H9 (cell line): ENCODE measurements at regions not wholly inside any gene's neighbourhood (a gene's known extent, or its start where the extent isn't known, plus 50 kb on each side); places are given as distances from the start of the nearest gene placed in this dataset.

Experiments used
- DNase-seq: peaks from one replicate; pipeline ENCODE4 v3.0.0-alpha.2; 2017
- H2AFZ ChIP-seq: one replicate; pipeline ENCODE4 v1.6.1; 2013; ENCODE audit warnings: mild to moderate bottlenecking, low read length, control low read depth, moderate library complexity
- H2AK5ac ChIP-seq: 2 replicates; pipeline ENCODE4 v1.6.1; 2013; ENCODE audit warnings: low read length, control low read depth, mixed read lengths; ENCODE audit not compliant: insufficient read length
- H2BK120ac ChIP-seq: one replicate; pipeline ENCODE4 v1.6.1; 2013; ENCODE audit warnings: low read depth, mild to moderate bottlenecking, low read length, control low read depth, inconsistent platforms; ENCODE audit not compliant: poor library complexity, severe bottlenecking
- H2BK12ac ChIP-seq: 2 replicates; pipeline ENCODE4 v1.6.1; 2013; ENCODE audit warnings: low read length, control low read depth, mixed read lengths, low read depth; ENCODE audit not compliant: insufficient read length
- H2BK15ac ChIP-seq: 2 replicates; pipeline ENCODE4 v1.6.1; 2013; ENCODE audit warnings: low read depth, low read length, control low read depth
- H2BK20ac ChIP-seq: one replicate; pipeline ENCODE4 v1.6.1; 2013; ENCODE audit warnings: low read depth, mild to moderate bottlenecking, low read length, control low read depth, inconsistent platforms; ENCODE audit not compliant: poor library complexity, severe bottlenecking
- H2BK5ac ChIP-seq: 2 replicates; pipeline ENCODE4 v1.6.1; 2013; ENCODE audit warnings: low read length, control low read depth, mixed read lengths; ENCODE audit not compliant: insufficient read length
- H3K14ac ChIP-seq: 2 replicates; pipeline ENCODE4 v1.6.1; 2013; ENCODE audit warnings: low read length, control low read depth; ENCODE audit not compliant: insufficient read depth
- H3K18ac ChIP-seq: 2 replicates; pipeline ENCODE4 v1.6.1; 2013; ENCODE audit warnings: low read depth, mild to moderate bottlenecking, mixed read lengths, low read length, control low read depth; ENCODE audit not compliant: insufficient read length
- H3K23ac ChIP-seq: 2 replicates; pipeline ENCODE4 v1.6.1; 2013; ENCODE audit warnings: low read length, control low read depth, mixed read lengths, low read depth; ENCODE audit not compliant: insufficient read length
- H3K23me2 ChIP-seq: 2 replicates; pipeline ENCODE4 v1.6.1; 2013; ENCODE audit warnings: low read depth, mild to moderate bottlenecking, mixed read lengths, low read length, control low read depth; ENCODE audit not compliant: insufficient read length, poor library complexity, severe bottlenecking
- H3K27ac ChIP-seq: 2 replicates; pipeline ENCODE4 v1.5.1; 2013; ENCODE audit warnings: low read length, control low read depth, mixed read lengths, low read depth; ENCODE audit not compliant: insufficient read length
- H3K27me3 ChIP-seq: 2 replicates; pipeline ENCODE4 v1.6.1; 2013; ENCODE audit warnings: low read length, control low read depth, inconsistent platforms; ENCODE audit not compliant: insufficient read depth
- H3K4ac ChIP-seq: 2 replicates; pipeline ENCODE4 v1.6.1; 2013; ENCODE audit warnings: low read depth, mild to moderate bottlenecking, control low read depth, inconsistent platforms, low read length, moderate library complexity
- H3K4me1 ChIP-seq: 2 replicates; pipeline ENCODE4 v1.6.1; 2013; ENCODE audit warnings: low read length, control low read depth, inconsistent platforms; ENCODE audit not compliant: insufficient read depth
- H3K4me2 ChIP-seq: 2 replicates; pipeline ENCODE4 v1.6.1; 2013; ENCODE audit warnings: low read length, control low read depth, mixed read lengths; ENCODE audit not compliant: insufficient read length, insufficient read depth
- H3K56ac ChIP-seq: 2 replicates; pipeline ENCODE4 v1.6.1; 2013; ENCODE audit warnings: low read depth, mild to moderate bottlenecking, mixed read lengths, low read length, control low read depth; ENCODE audit not compliant: insufficient read length
- H3K79me1 ChIP-seq: 2 replicates; pipeline ENCODE4 v1.6.1; 2013; ENCODE audit warnings: low read depth, mild to moderate bottlenecking, moderate library complexity, low read length, control low read depth, inconsistent platforms; ENCODE audit not compliant: insufficient read depth, poor library complexity, severe bottlenecking
- H3K79me2 ChIP-seq: 2 replicates; pipeline ENCODE4 v1.6.1; 2013; ENCODE audit warnings: low read length, control low read depth, inconsistent platforms; ENCODE audit not compliant: insufficient read depth
- H3K9ac ChIP-seq: 2 replicates; pipeline ENCODE4 v1.6.1; 2013; ENCODE audit warnings: low read length, control low read depth, mixed read lengths; ENCODE audit not compliant: insufficient read length; ENCODE audit errors: extremely low read depth
- H3K9me3 ChIP-seq: one replicate; pipeline ENCODE4 v1.6.1; 2013; ENCODE audit warnings: low read depth, low read length, inconsistent platforms; ENCODE audit not compliant: control insufficient read depth
- H3T11ph ChIP-seq: one replicate; pipeline ENCODE4 v1.6.1; 2013; ENCODE audit warnings: mild to moderate bottlenecking, low read length, control low read depth, inconsistent platforms
- H4K20me1 ChIP-seq: one replicate; pipeline ENCODE4 v1.6.1; 2013; ENCODE audit not compliant: control insufficient read depth, insufficient read length, insufficient read depth
- H4K5ac ChIP-seq: 2 replicates; pipeline ENCODE4 v1.6.1; 2013; ENCODE audit warnings: low read depth, mild to moderate bottlenecking, mixed read lengths, low read length, control low read depth; ENCODE audit not compliant: insufficient read length
- H4K8ac ChIP-seq: replicated peaks from 2 replicates; pipeline ENCODE4 v1.6.1; 2013; ENCODE audit warnings: low read length, control low read depth, mixed read lengths, low read depth; ENCODE audit not compliant: insufficient read length
- H4K91ac ChIP-seq: 2 replicates; pipeline ENCODE4 v1.6.1; 2013; ENCODE audit warnings: low read depth, mild to moderate bottlenecking, moderate library complexity, mixed read lengths, low read length, control low read depth; ENCODE audit not compliant: insufficient read length
- H3K27ac Mint-ChIP-seq, 3 experiments: 2 replicates in 2 of 3; 3 replicates in 1 of 3; pipeline ENCODE4 v1.8.0; 2020 to 2021; ENCODE audit warnings: mixed read lengths in 3 of 3, mild to moderate bottlenecking in 1 of 3, moderate library complexity in 1 of 3
- H3K27me3 Mint-ChIP-seq: 2 replicates; pipeline ENCODE4 v1.8.0; 2021; ENCODE audit warnings: low read depth, mild to moderate bottlenecking, moderate library complexity, mixed read lengths
- H3K36me3 Mint-ChIP-seq, 3 experiments: 2 replicates in 2 of 3; 3 replicates in 1 of 3; pipeline ENCODE4 v1.8.0; 2020 to 2021; ENCODE audit warnings: low read depth in 3 of 3, mixed read lengths in 3 of 3; ENCODE audit not compliant: insufficient read depth in 1 of 3
- H3K4me1 Mint-ChIP-seq, 2 experiments: 2 replicates each; pipeline ENCODE4 v1.8.0; 2020; ENCODE audit warnings: mixed read lengths in 2 of 2
- H3K4me3 Mint-ChIP-seq, 2 experiments: 2 replicates in 1 of 2; 3 replicates in 1 of 2; pipeline ENCODE4 v1.8.0; 2020 to 2021; ENCODE audit warnings: mild to moderate bottlenecking in 2 of 2, mixed read lengths in 2 of 2, moderate library complexity in 1 of 2
- H3K9me3 Mint-ChIP-seq, 2 experiments: 2 replicates in 1 of 2; 3 replicates in 1 of 2; pipeline ENCODE4 v1.8.0; 2020; ENCODE audit warnings: mild to moderate bottlenecking in 2 of 2, mixed read lengths in 2 of 2, moderate library complexity in 1 of 2
- CTCF ChIP-seq: fragments of 200-600 bp; sonication (generic); conservative IDR thresholded peaks from 3 replicates; pipeline ENCODE4 v1.8.0; 2021; ENCODE audit warnings: antibody characterized with exemption, mild to moderate bottlenecking
- WGBS: extraction: QIAGEN DNeasy Blood & Tissue Kit; methylation state at CpG from one replicate; pipeline ENCODE4 v1.1.7; 2013; ENCODE audit warnings: missing lambda C conversion rate, low lambda C conversion rate, mixed read lengths; ENCODE audit not compliant: insufficient read length; ENCODE audit errors: extremely low coverage; 5-methylcytosine and 5-hydroxymethylcytosine counted together

- Histone ChIP-seq H3T11ph (no peak overlapping the region), H3K27ac (no peak overlapping the region), H3K23ac (no peak overlapping the region), H3K27me3 (no peaks in the 10 kb centered on the region), H2AK5ac (no peak overlapping the region), H3K4me2 (no peak overlapping the region), H2BK12ac (no peak overlapping the region), H2BK120ac (no peak overlapping the region), H3K9ac (no peak overlapping the region), H3K23me2 (no peaks in the 10 kb centered on the region), H2BK15ac (no peak overlapping the region), H3K14ac (no peak overlapping the region), H4K8ac (no peak overlapping the region), H3K79me2 (no peaks in the 10 kb centered on the region), H2BK5ac (no peak overlapping the region), H3K56ac (no peak overlapping the region), H4K91ac (no peak overlapping the region), H4K20me1 (no peaks in the 10 kb centered on the region), H4K5ac (no peak overlapping the region), H3K79me1 (no peaks in the 10 kb centered on the region), H3K18ac (no peak overlapping the region), H3K9me3 (no peaks in the 10 kb centered on the region), H3K4ac (no peak overlapping the region), H3K4me1 (no peaks in the 10 kb centered on the region), H2BK20ac (no peak overlapping the region), H2AFZ (no peak overlapping the region)
- Mint-ChIP-seq H3K27ac (no peak overlapping the region), H3K9me3 (no peaks in the 10 kb centered on the region; a peak in 2 of 5 replicates), H3K4me3 (no peak overlapping the region), H3K4me1 (0 out of 4 replicates have a peak, but pooled peaks cover 0 to 2% of the 10 kb centered on the region in 2 experiments), H3K27me3 (no peaks in the 10 kb centered on the region), H3K36me3 (no peaks in the 10 kb centered on the region)
- DNase-seq: no peak
- no CpG with 5 or more reads among the region's 5 CpGs for WGBS
- TF ChIP-seq CTCF: no peak
Measured at GRCh38 chr3:178075344-178075743, 460.9 kb upstream of the KCNMB2 start.
